HEK293 (cell line): ENCODE measurements at regions not wholly inside any gene's neighbourhood (a gene's known extent, or its start where the extent isn't known, plus 50 kb on each side); places are given as distances from the start of the nearest gene placed in this dataset.

ENCODE experiments used
- CTCF ChIA-PET: fragments of 350-600 bp; formaldehyde crosslinking; extraction: SDS; loops from one replicate; lab custom pipeline; 2021; ENCODE audit warnings: antibody characterized with exemption; lab: Yijun Ruan, JAX
- POLR2A ChIA-PET: fragments of 300-600 bp; formaldehyde crosslinking; extraction: SDS; loops from one replicate; lab custom pipeline; 2020; ENCODE audit warnings: antibody characterized with exemption, inconsistent platforms; lab: Yijun Ruan, JAX
- H3K27ac ChIP-seq: fragments of 200-500 bp; sonication (Bioruptor generic); 2 replicates; pipeline ENCODE4 v1.5.1; 2014; ENCODE audit warnings: low read depth, low read length, control low read depth, inconsistent platforms; ENCODE audit errors: extremely low read depth
- H3K36me3 ChIP-seq, 2 experiments: fragments of 200-500 bp in 1 of 2; sonication (Bioruptor generic) in 1 of 2; 1 replicate in 1 of 2; 2 replicates in 1 of 2; pipeline ENCODE4 v1.5.1; 2014 to 2017; ENCODE audit warnings: inconsistent platforms in 2 of 2, low read length in 2 of 2; ENCODE audit not compliant: control insufficient read depth in 2 of 2, insufficient read depth in 1 of 2
- H3K4me1 ChIP-seq: fragments of 200-500 bp; sonication (Bioruptor generic); 2 replicates; pipeline ENCODE4 v1.5.1; 2014; ENCODE audit warnings: mild to moderate bottlenecking, low read length, inconsistent platforms; ENCODE audit not compliant: control insufficient read depth, insufficient read depth
- H3K4me3 ChIP-seq: 2 replicates; pipeline ENCODE4 v1.5.1; 2011; ENCODE audit warnings: low read depth, mild to moderate bottlenecking, control low read depth, low read length, moderate library complexity
- H3K9me3 ChIP-seq: fragments of 200-500 bp; sonication (Bioruptor generic); 2 replicates; pipeline ENCODE4 v1.5.1; 2014; ENCODE audit warnings: low read depth, low read length, inconsistent platforms; ENCODE audit not compliant: control insufficient read depth, insufficient read depth
- KLF7 ChIP-seq: fragments of 450-650 bp; formaldehyde crosslinking; IDR thresholded peaks from 2 replicates; pipeline ENCODE4 v1.5.1; 2016; ENCODE audit warnings: missing biosample characterization, missing genetic modification characterization, borderline replicate concordance
- ZBTB8A ChIP-seq: fragments of 450-650 bp; formaldehyde crosslinking; IDR thresholded peaks from 2 replicates; pipeline ENCODE4 v1.5.1; 2016; ENCODE audit warnings: missing biosample characterization, missing genetic modification characterization
- ZFP3 ChIP-seq: fragments of 450-650 bp; formaldehyde crosslinking; IDR thresholded peaks from 2 replicates; pipeline ENCODE4 v1.5.1; 2016; ENCODE audit warnings: low read depth, missing biosample characterization, missing genetic modification characterization
- ZNF157 ChIP-seq: fragments of 450-650 bp; formaldehyde crosslinking; IDR thresholded peaks from 2 replicates; pipeline ENCODE4 v1.5.1; 2016; ENCODE audit warnings: missing biosample characterization, missing genetic modification characterization
- ZNF184 ChIP-seq: fragments of 450-650 bp; IDR thresholded peaks from 2 replicates; pipeline ENCODE4 v1.5.1; 2018; ENCODE audit warnings: missing biosample characterization, mild to moderate bottlenecking, missing genetic modification characterization
- ZNF223 ChIP-seq: fragments of 450-650 bp; formaldehyde crosslinking; IDR thresholded peaks from 2 replicates; pipeline ENCODE4 v1.5.1; 2016; ENCODE audit warnings: missing biosample characterization, missing genetic modification characterization
- ZNF24 ChIP-seq: fragments of 450-650 bp; formaldehyde crosslinking; IDR thresholded peaks from 2 replicates; pipeline ENCODE4 v1.5.1; 2016; ENCODE audit warnings: missing biosample characterization, missing genetic modification characterization
- ZNF266 ChIP-seq: fragments of 450-650 bp; formaldehyde crosslinking; IDR thresholded peaks from 2 replicates; pipeline ENCODE4 v1.5.1; 2016; ENCODE audit warnings: missing biosample characterization, missing genetic modification characterization, low read depth
- ZNF280C ChIP-seq: fragments of 450-650 bp; formaldehyde crosslinking; IDR thresholded peaks from 2 replicates; pipeline ENCODE4 v1.5.1; 2016; ENCODE audit warnings: missing biosample characterization, missing genetic modification characterization
- ZNF37A ChIP-seq: fragments of 450-650 bp; IDR thresholded peaks from 2 replicates; pipeline ENCODE4 v1.5.1; 2018; ENCODE audit warnings: missing biosample characterization, missing genetic modification characterization
- ZNF394 ChIP-seq: fragments of 450-650 bp; formaldehyde crosslinking; IDR thresholded peaks from 2 replicates; pipeline ENCODE4 v1.5.1; 2016; ENCODE audit warnings: missing biosample characterization, missing genetic modification characterization, mild to moderate bottlenecking, moderate library complexity, borderline replicate concordance
- ZNF423 ChIP-seq: fragments of 450-650 bp; formaldehyde crosslinking; IDR thresholded peaks from 2 replicates; pipeline ENCODE4 v1.5.1; 2016; ENCODE audit warnings: missing biosample characterization, missing genetic modification characterization
- ZNF433 ChIP-seq: fragments of 450-650 bp; formaldehyde crosslinking; IDR thresholded peaks from 2 replicates; pipeline ENCODE4 v1.5.1; 2016; ENCODE audit warnings: missing biosample characterization, missing genetic modification characterization, low read depth
- ZNF600 ChIP-seq: fragments of 450-650 bp; formaldehyde crosslinking; IDR thresholded peaks from 2 replicates; pipeline ENCODE4 v1.5.1; 2016; ENCODE audit warnings: missing biosample characterization, missing genetic modification characterization
- ZNF639 ChIP-seq: fragments of 450-650 bp; formaldehyde crosslinking; IDR thresholded peaks from 2 replicates; pipeline ENCODE4 v1.5.1; 2016; ENCODE audit warnings: missing biosample characterization, missing genetic modification characterization
- ZNF677 ChIP-seq: fragments of 450-650 bp; IDR thresholded peaks from 2 replicates; pipeline ENCODE4 v1.5.0; 2018; ENCODE audit warnings: missing biosample characterization, mild to moderate bottlenecking, missing genetic modification characterization, moderate library complexity
- ZNF785 ChIP-seq: fragments of 450-650 bp; formaldehyde crosslinking; IDR thresholded peaks from 2 replicates; pipeline ENCODE4 v1.5.1; 2016; ENCODE audit warnings: missing biosample characterization, missing genetic modification characterization
- TF ChIP-seq, protein P1 (sequence below): fragments of 450-650 bp; formaldehyde crosslinking; IDR thresholded peaks from 2 replicates; pipeline ENCODE4 v1.5.1; 2016; ENCODE audit warnings: missing biosample characterization, missing genetic modification characterization
- TF ChIP-seq, protein P2 (sequence below): fragments of 450-650 bp; formaldehyde crosslinking; IDR thresholded peaks from 2 replicates; pipeline ENCODE4 v1.5.1; 2016; ENCODE audit warnings: missing biosample characterization, missing genetic modification characterization

GRCh38 chr5:111948092-111948841 is 191.3 kb upstream of the NREP start:
- ChIA-PET POLR2A (no interaction called here), CTCF (interaction anchor here (0.5 kb wide), 1 partner anchor 14 kb away, joined by 5 read pairs; no protein-coding TSS in a partner anchor)
- TF ChIP-seq ZFP3 (tag by site-specific recombination) (no peak), ZNF639 (tag by site-specific recombination) (no peak), KLF7 (tag by site-specific recombination) (no peak), ZNF423 (no peak)
- no peaks in the 10 kb centered on the region for H3K4me1 ChIP-seq
- H3K36me3 ChIP-seq: no peaks in the 10 kb centered on the region
- H3K9me3 ChIP-seq: no peaks in the 10 kb centered on the region
- no peak overlapping the region for H3K4me3 ChIP-seq
- no peak overlapping the region for H3K27ac ChIP-seq

DNA sequence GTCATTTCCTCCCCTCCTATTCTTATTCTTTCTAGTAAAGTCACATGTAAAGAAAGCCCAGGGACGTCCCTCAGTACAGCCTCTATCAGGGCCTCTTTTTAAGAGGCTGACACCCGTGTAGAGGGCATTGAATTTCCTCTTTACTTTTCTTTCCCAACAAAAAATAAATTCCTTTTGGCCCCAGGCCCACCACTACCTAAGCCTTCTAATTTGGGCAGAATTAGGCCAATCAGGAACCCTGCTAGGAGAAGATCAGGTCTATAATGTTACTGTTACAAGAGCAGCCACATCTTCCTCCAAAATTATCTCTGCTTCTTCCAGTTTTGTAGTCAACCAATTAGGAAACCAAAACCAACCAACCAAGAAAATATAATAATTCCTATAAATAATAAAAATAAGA is 189.6 kb upstream of the NREP start:
- ChIA-PET POLR2A (no interaction called here), CTCF (no interaction called here)
- no peaks in the 10 kb centered on the region for H3K4me1 ChIP-seq

More for the DNA sequence above, 189.6 kb upstream of the NREP start:
- H3K36me3 ChIP-seq: no peaks in the 10 kb centered on the region
- no peak overlapping the region for H3K4me3 ChIP-seq
- H3K27ac ChIP-seq: no peak overlapping the region
- no peaks in the 10 kb centered on the region for H3K9me3 ChIP-seq
- TF ChIP-seq ZNF223 (tag by site-specific recombination) (no peak), ZNF157 (tag by site-specific recombination) (no peak), ZNF433 (tag by site-specific recombination) (no peak), ZFP3 (tag by site-specific recombination) (no peak), ZNF184 (no peak), ZBTB8A (tag by site-specific recombination) (no peak), ZNF677 (tag by site-specific recombination) (no peak), ZNF600 (tag by site-specific recombination) (no peak), ZNF785 (tag by site-specific recombination) (no peak), ZNF24 (tag by site-specific recombination) (no peak), ZNF266 (tag by site-specific recombination) (no peak), ZNF280C (tag by site-specific recombination) (no peak), ZNF37A (tag by site-specific recombination) (no peak), ZNF394 (tag by site-specific recombination) (no peak)
- TF ChIP-seq, protein P1, sequence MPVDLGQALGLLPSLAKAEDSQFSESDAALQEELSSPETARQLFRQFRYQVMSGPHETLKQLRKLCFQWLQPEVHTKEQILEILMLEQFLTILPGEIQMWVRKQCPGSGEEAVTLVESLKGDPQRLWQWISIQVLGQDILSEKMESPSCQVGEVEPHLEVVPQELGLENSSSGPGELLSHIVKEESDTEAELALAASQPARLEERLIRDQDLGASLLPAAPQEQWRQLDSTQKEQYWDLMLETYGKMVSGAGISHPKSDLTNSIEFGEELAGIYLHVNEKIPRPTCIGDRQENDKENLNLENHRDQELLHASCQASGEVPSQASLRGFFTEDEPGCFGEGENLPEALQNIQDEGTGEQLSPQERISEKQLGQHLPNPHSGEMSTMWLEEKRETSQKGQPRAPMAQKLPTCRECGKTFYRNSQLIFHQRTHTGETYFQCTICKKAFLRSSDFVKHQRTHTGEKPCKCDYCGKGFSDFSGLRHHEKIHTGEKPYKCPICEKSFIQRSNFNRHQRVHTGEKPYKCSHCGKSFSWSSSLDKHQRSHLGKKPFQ (tag by site-specific recombination): no peak
- TF ChIP-seq, protein P2, sequence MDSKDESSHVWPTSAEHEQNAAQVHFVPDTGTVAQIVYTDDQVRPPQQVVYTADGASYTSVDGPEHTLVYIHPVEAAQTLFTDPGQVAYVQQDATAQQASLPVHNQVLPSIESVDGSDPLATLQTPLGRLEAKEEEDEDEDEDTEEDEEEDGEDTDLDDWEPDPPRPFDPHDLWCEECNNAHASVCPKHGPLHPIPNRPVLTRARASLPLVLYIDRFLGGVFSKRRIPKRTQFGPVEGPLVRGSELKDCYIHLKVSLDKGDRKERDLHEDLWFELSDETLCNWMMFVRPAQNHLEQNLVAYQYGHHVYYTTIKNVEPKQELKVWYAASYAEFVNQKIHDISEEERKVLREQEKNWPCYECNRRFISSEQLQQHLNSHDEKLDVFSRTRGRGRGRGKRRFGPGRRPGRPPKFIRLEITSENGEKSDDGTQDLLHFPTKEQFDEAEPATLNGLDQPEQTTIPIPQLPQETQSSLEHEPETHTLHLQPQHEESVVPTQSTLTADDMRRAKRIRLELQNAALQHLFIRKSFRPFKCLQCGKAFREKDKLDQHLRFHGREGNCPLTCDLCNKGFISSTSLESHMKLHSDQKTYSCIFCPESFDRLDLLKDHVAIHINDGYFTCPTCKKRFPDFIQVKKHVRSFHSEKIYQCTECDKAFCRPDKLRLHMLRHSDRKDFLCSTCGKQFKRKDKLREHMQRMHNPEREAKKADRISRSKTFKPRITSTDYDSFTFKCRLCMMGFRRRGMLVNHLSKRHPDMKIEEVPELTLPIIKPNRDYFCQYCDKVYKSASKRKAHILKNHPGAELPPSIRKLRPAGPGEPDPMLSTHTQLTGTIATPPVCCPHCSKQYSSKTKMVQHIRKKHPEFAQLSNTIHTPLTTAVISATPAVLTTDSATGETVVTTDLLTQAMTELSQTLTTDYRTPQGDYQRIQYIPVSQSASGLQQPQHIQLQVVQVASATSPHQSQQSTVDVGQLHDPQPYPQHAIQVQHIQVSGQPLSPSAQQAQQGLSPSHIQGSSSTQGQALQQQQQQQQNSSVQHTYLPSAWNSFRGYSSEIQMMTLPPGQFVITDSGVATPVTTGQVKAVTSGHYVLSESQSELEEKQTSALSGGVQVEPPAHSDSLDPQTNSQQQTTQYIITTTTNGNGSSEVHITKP (tag by site-specific recombination): no peak
- TF ChIP-seq, all 188 proteins: peak for 0
